Mammary epithelial cell (primary cell): ENCODE measurements at regions not wholly inside any gene's neighbourhood (a gene's known extent, or its start where the extent isn't known, plus 50 kb on each side); places are given as distances from the start of the nearest gene placed in this dataset.

Source experiments
- EZH2 ChIP-seq: IDR thresholded peaks from 2 replicates; pipeline ENCODE4 v1.6.1; 2012; ENCODE audit warnings: low read length, inconsistent platforms, borderline replicate concordance
- TF ChIP-seq, protein P1 (sequence below), 2 donors: IDR thresholded peaks in 1 of 2; conservative IDR thresholded peaks in 1 of 2; 2 replicates each; pipeline ENCODE4 v1.5.1; 2011 to 2012; ENCODE audit warnings: inconsistent platforms in 2 of 2, low read length in 2 of 2, mild to moderate bottlenecking in 2 of 2, control low read depth in 1 of 2, low read depth in 1 of 2; ENCODE audit not compliant: insufficient read depth in 1 of 2; ENCODE audit errors: extremely low read depth in 1 of 2

DNA sequence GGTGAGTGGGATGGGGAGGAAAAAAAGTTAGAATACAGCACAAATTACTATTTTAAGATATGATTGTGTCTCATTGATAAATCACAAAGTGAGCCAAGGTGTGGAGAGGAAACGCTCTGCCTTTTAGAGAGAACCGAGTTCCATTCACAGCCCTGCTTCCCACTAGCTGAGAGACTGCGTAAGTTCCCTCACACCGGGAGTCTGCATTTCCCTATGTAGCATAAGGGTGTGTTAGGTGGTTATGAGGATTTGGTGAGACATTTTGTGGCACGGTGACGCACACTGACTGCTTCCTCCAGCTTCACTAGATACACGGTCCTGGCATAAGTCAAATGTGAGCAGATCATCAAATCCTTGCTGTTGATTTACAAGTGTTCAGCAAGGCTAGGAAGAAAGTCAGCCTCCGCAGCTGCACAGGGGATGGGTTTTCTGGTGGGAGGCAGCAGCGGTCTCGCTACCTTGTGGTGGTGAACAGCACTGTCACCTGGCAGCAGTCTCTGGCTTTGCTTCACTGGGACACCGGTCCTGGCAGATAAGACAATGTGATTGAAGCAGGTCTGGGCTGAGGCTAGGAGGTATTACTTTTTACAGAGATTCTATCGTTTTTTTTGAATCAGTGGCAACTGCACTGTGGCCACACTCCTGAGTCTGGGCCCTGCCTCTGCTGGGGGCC, 312.2 kb upstream of the B3GAT1 start:
- TF ChIP-seq, protein P1, sequence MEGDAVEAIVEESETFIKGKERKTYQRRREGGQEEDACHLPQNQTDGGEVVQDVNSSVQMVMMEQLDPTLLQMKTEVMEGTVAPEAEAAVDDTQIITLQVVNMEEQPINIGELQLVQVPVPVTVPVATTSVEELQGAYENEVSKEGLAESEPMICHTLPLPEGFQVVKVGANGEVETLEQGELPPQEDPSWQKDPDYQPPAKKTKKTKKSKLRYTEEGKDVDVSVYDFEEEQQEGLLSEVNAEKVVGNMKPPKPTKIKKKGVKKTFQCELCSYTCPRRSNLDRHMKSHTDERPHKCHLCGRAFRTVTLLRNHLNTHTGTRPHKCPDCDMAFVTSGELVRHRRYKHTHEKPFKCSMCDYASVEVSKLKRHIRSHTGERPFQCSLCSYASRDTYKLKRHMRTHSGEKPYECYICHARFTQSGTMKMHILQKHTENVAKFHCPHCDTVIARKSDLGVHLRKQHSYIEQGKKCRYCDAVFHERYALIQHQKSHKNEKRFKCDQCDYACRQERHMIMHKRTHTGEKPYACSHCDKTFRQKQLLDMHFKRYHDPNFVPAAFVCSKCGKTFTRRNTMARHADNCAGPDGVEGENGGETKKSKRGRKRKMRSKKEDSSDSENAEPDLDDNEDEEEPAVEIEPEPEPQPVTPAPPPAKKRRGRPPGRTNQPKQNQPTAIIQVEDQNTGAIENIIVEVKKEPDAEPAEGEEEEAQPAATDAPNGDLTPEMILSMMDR (conservative IDR thresholded peaks at IDR 0.05 in 1 of 2, IDR thresholded peaks at IDR 0.05 in 1 of 2; ENCODE audit: extremely low read depth in 1 of 2, insufficient read depth in 1 of 2, low read depth in 1 of 2, low read length in 2 of 2), result no peak
- TF ChIP-seq EZH2, result no peak
